HUES48 (cell line): ENCODE measurements at regions not wholly inside any gene's neighbourhood (a gene's known extent, or its start where the extent isn't known, plus 50 kb on each side); places are given as distances from the start of the nearest gene placed in this dataset.
A peak's percentile ranks its signal among the peaks of the same experiment; 100 is the strongest.

ENCODE experiments used
- H3K27ac ChIP-seq: one replicate; pipeline ENCODE4 v1.7.0; 2013; ENCODE audit warnings: low read depth, low read length, inconsistent platforms
- H3K27me3 ChIP-seq: 2 replicates; pipeline ENCODE4 v1.6.1; 2013; ENCODE audit warnings: mild to moderate bottlenecking, low read length; ENCODE audit not compliant: control insufficient read depth, insufficient read depth
- H3K36me3 ChIP-seq: 2 replicates; pipeline ENCODE4 v1.6.1; 2013; ENCODE audit warnings: low read length; ENCODE audit not compliant: control insufficient read depth, insufficient read depth
- H3K4me1 ChIP-seq: 2 replicates; pipeline ENCODE4 v1.6.1; 2013; ENCODE audit warnings: mild to moderate bottlenecking, low read length; ENCODE audit not compliant: control insufficient read depth, insufficient read depth
- H3K4me3 ChIP-seq: 2 replicates; pipeline ENCODE4 v1.5.1; 2013; ENCODE audit warnings: mild to moderate bottlenecking, low read depth, low read length
- H3K9ac ChIP-seq: 2 replicates; pipeline ENCODE4 v1.6.1; 2013; ENCODE audit warnings: mild to moderate bottlenecking, low read depth, low read length, moderate library complexity
- H3K9me3 ChIP-seq: 2 replicates; pipeline ENCODE4 v1.6.1; 2013; ENCODE audit warnings: low read length; ENCODE audit not compliant: control insufficient read depth, insufficient read depth

- Histone ChIP-seq H3K36me3 (no peaks in the 10 kb centered on the region), H3K4me3 (no peak overlapping the region), H3K9ac (no peak overlapping the region), H3K27ac (no peak overlapping the region), H3K27me3 (no peaks in the 10 kb centered on the region), H3K9me3 (no peaks in the 10 kb centered on the region), H3K4me1 (no peaks in the 10 kb centered on the region)
These were observed 651.9 kb downstream of the MRPL39 start for GRCh38 chr21:24955275-24955961.

GRCh38 chr21:24948186-24948585, 659.1 kb downstream of the MRPL39 start:
- H3K4me3 ChIP-seq = no peak overlapping the region
- no peak overlapping the region for H3K9ac ChIP-seq
- no peaks in the 10 kb centered on the region for H3K4me1 ChIP-seq
- no peaks in the 10 kb centered on the region for H3K36me3 ChIP-seq
- H3K9me3 ChIP-seq = no peaks in the 10 kb centered on the region
- no peak overlapping the region for H3K27ac ChIP-seq
- H3K27me3 ChIP-seq = no peaks in the 10 kb centered on the region

GRCh38 chr21:24945910-24946309, 661.4 kb downstream of the MRPL39 start:
- Histone ChIP-seq H3K9me3 (no peaks in the 10 kb centered on the region), H3K27ac (no peak overlapping the region), H3K36me3 (no peaks in the 10 kb centered on the region), H3K9ac (no peak overlapping the region), H3K4me1 (peaks cover 16% of the 10 kb centered on the region), H3K4me3 (no peak overlapping the region), H3K27me3 (no peaks in the 10 kb centered on the region)

- no peaks in the 10 kb centered on the region for H3K9me3 ChIP-seq
- H3K27me3 ChIP-seq = no peaks in the 10 kb centered on the region
- peaks cover 16% of the 10 kb centered on the region for H3K4me1 ChIP-seq
- no peak overlapping the region for H3K9ac ChIP-seq
- H3K4me3 ChIP-seq = no peak overlapping the region
- no peaks in the 10 kb centered on the region for H3K36me3 ChIP-seq
- H3K27ac ChIP-seq = peak overlapping the region; percentile 51
These were observed 665.7 kb downstream of the MRPL39 start for GRCh38 chr21:24941316-24942185.

- no peak overlapping the region for H3K4me3 ChIP-seq
- H3K27ac ChIP-seq = no peak overlapping the region
- H3K9ac ChIP-seq = no peak overlapping the region
- no peaks in the 10 kb centered on the region for H3K36me3 ChIP-seq
- H3K27me3 ChIP-seq = no peaks in the 10 kb centered on the region
- peaks cover 16% of the 10 kb centered on the region for H3K4me1 ChIP-seq
- H3K9me3 ChIP-seq = no peaks in the 10 kb centered on the region
These were observed 668.0 kb downstream of the MRPL39 start for GRCh38 chr21:24939291-24939690.

GRCh38 chr21:24938573-24938972, 668.7 kb downstream of the MRPL39 start:
- no peaks in the 10 kb centered on the region for H3K27me3 ChIP-seq
- H3K9ac ChIP-seq = no peak overlapping the region
- H3K4me1 ChIP-seq = peaks cover 16% of the 10 kb centered on the region
- no peak overlapping the region for H3K4me3 ChIP-seq
- H3K9me3 ChIP-seq = no peaks in the 10 kb centered on the region
- H3K27ac ChIP-seq = no peak overlapping the region
- no peaks in the 10 kb centered on the region for H3K36me3 ChIP-seq

GRCh38 chr21:24935991-24936390, 671.3 kb downstream of the MRPL39 start:
- Histone ChIP-seq H3K9me3 (no peaks in the 10 kb centered on the region), H3K4me1 (0 out of 2 replicates have a peak, but pooled peaks cover 2% of the 10 kb centered on the region), H3K27ac (no peak overlapping the region), H3K9ac (no peak overlapping the region), H3K4me3 (no peak overlapping the region), H3K27me3 (no peaks in the 10 kb centered on the region), H3K36me3 (no peaks in the 10 kb centered on the region)

GRCh38 chr21:24910591-24910990, 696.7 kb downstream of the MRPL39 start:
- no peaks in the 10 kb centered on the region for H3K27me3 ChIP-seq
- no peaks in the 10 kb centered on the region for H3K4me1 ChIP-seq
- H3K9ac ChIP-seq = no peak overlapping the region
- no peaks in the 10 kb centered on the region for H3K36me3 ChIP-seq
- no peak overlapping the region for H3K4me3 ChIP-seq
- H3K27ac ChIP-seq = no peak overlapping the region
- no peaks in the 10 kb centered on the region for H3K9me3 ChIP-seq

- H3K4me3 ChIP-seq = no peak overlapping the region
- H3K27ac ChIP-seq = no peak overlapping the region
- no peaks in the 10 kb centered on the region for H3K27me3 ChIP-seq
- H3K9ac ChIP-seq = no peak overlapping the region
- H3K4me1 ChIP-seq = peaks cover 6% of the 10 kb centered on the region; the same call in 1 of the 2 replicates
- H3K36me3 ChIP-seq = no peaks in the 10 kb centered on the region
- no peaks in the 10 kb centered on the region for H3K9me3 ChIP-seq
These were observed 703.2 kb downstream of the MRPL39 start for GRCh38 chr21:24903994-24904635.

GRCh38 chr21:24899138-24899537, 708.1 kb downstream of the MRPL39 start:
- Histone ChIP-seq H3K9ac (no peak overlapping the region), H3K4me1 (peaks cover 9% of the 10 kb centered on the region), H3K27me3 (no peaks in the 10 kb centered on the region), H3K36me3 (no peaks in the 10 kb centered on the region), H3K27ac (no peak overlapping the region), H3K4me3 (no peak overlapping the region), H3K9me3 (no peaks in the 10 kb centered on the region)

- peaks cover 9% of the 10 kb centered on the region for H3K4me1 ChIP-seq
- H3K27ac ChIP-seq = no peak overlapping the region
- H3K36me3 ChIP-seq = no peaks in the 10 kb centered on the region
- no peak overlapping the region for H3K4me3 ChIP-seq
- no peaks in the 10 kb centered on the region for H3K27me3 ChIP-seq
- H3K9ac ChIP-seq = no peak overlapping the region
- no peaks in the 10 kb centered on the region for H3K9me3 ChIP-seq
These were observed 709.4 kb downstream of the MRPL39 start for GRCh38 chr21:24897883-24898282.
